Peyer's patch (tissue), 4 donors: ENCODE measurements at regions not wholly inside any gene's neighbourhood (a gene's known extent, or its start where the extent isn't known, plus 50 kb on each side); places are given as distances from the start of the nearest gene placed in this dataset.

ENCODE experiments used
- CTCF ChIP-seq, 6 experiments: fragments of 450-650 bp in 4 of 6; fragments of 200-600 bp in 2 of 6; sonication (generic) in 1 of 6; IDR thresholded peaks; one replicate each; pipeline ENCODE4 v1.5.1; 2017 to 2019; ENCODE audit warnings: antibody characterized with exemption in 6 of 6, mild to moderate bottlenecking in 3 of 6, moderate library complexity in 1 of 6
- POLR2A ChIP-seq, 2 donors: fragments of 450-650 bp; IDR thresholded peaks; one replicate each; pipeline ENCODE4 v1.5.1; 2017; ENCODE audit warnings: antibody characterized with exemption in 2 of 2, mild to moderate bottlenecking in 2 of 2, moderate library complexity in 2 of 2

GRCh38 chr11:112382561-112382960 lies 121.9 kb upstream of the PLET1 start:
- TF ChIP-seq CTCF (IDR thresholded peaks at IDR 0.05), result no peak
- TF ChIP-seq POLR2A (IDR thresholded peaks at IDR 0.05), result no peak
